HAP-1 (cell line): ENCODE measurements at regions not wholly inside any gene's neighbourhood (a gene's known extent, or its start where the extent isn't known, plus 50 kb on each side); places are given as distances from the start of the nearest gene placed in this dataset.
A peak's percentile ranks its signal among the peaks of the same experiment; 100 is the strongest.
"Not testable (repeated sequence)": the region's sequence is repeated elsewhere in the genome, so short reads cannot be mapped to it uniquely, and the experiment has no call there.

Source experiments
- DNase-seq, 2 experiments: peaks; one replicate each; pipeline ENCODE4 v3.0.0-alpha.2; 2016 to 2020; ENCODE audit warnings: low spot score in 2 of 2
- H3K27me3 ChIP-seq: fragments of 250-450 bp; sonication (Bioruptor Pico); 2 replicates; pipeline ENCODE4 v1.5.1; 2020; ENCODE audit warnings: low read depth, mild to moderate bottlenecking, moderate library complexity
- H3K36me3 ChIP-seq: fragments of 250-450 bp; sonication (Bioruptor Pico); replicated peaks from 2 replicates; pipeline ENCODE4 v1.5.1; 2020; ENCODE audit warnings: mild to moderate bottlenecking
- H3K4me1 ChIP-seq: fragments of 250-450 bp; sonication (Bioruptor Pico); 2 replicates; pipeline ENCODE4 v1.5.1; 2020; ENCODE audit warnings: mild to moderate bottlenecking
- H3K4me3 ChIP-seq: fragments of 250-450 bp; sonication (Bioruptor Pico); 2 replicates; pipeline ENCODE4 v1.5.1; 2020; ENCODE audit warnings: mild to moderate bottlenecking, moderate library complexity
- H3K9me3 ChIP-seq: fragments of 250-450 bp; sonication (Bioruptor Pico); 2 replicates; pipeline ENCODE4 v1.5.1; 2020; ENCODE audit warnings: mild to moderate bottlenecking, moderate library complexity
- in situ Hi-C: fragments of 300-500 bp; cut with MboI; formaldehyde crosslinking; loops from 3 replicates; pipeline ENCODE4 v1.14.3; 2020; ENCODE audit warnings: low sequenced_read_pairs, inconsistent platforms, mixed read lengths

DNA sequence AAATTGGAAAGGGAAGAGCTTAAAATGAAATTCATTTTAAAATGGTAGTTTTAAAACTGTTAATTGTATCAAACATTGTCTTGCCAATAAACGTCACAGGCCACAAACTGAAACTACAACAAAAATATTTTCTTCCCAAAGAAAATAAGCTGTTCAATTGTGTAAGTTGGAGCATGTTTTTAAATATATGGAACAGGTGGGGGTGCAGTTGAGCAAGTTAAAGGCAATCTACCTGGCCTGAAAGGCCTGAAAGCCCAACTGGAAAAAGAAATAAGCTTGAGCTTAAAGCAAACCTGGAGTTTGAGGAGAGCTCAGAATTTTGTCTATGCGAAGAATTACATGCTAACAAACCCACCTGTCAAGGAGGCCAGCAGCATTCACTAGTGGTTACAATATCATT is 439.5 kb downstream of the ACTL7B start:
- H3K4me1 ChIP-seq, result no peaks in the 10 kb centered on the region
- no peaks in the 10 kb centered on the region for H3K9me3 ChIP-seq
- DNase-seq, result no peak
- H3K4me3 ChIP-seq, result no peak overlapping the region
- H3K36me3 ChIP-seq, result no peaks in the 10 kb centered on the region
- in situ Hi-C loops, result no loop called here
- H3K27me3 ChIP-seq, result no peaks in the 10 kb centered on the region

DNA sequence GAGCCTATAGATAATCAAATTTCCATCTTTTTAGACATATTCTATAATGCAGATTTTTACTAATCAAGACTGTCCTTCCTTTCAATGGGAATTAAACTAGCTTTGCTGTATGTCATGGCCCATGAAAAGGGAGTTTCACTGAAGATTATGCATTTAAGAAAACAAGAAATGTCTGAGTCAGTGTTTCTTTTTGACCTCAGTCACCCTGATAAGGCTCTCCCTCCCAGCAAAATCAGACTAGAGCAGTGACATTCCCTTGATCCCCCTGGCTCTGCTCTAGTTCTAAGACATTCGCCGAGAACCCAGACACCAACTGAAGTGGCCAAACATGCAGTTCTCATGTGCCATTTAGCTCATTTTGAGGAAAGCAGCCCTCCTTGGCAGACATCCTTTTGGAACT is 442.0 kb downstream of the ACTL7B start:
- H3K4me1 ChIP-seq, result no peaks in the 10 kb centered on the region
- H3K9me3 ChIP-seq, result no peaks in the 10 kb centered on the region
- H3K4me3 ChIP-seq, result no peak overlapping the region
- H3K36me3 ChIP-seq, result no peaks in the 10 kb centered on the region
- no peaks in the 10 kb centered on the region for H3K27me3 ChIP-seq
- in situ Hi-C loops, result no loop called here
- no peak for DNase-seq

DNA sequence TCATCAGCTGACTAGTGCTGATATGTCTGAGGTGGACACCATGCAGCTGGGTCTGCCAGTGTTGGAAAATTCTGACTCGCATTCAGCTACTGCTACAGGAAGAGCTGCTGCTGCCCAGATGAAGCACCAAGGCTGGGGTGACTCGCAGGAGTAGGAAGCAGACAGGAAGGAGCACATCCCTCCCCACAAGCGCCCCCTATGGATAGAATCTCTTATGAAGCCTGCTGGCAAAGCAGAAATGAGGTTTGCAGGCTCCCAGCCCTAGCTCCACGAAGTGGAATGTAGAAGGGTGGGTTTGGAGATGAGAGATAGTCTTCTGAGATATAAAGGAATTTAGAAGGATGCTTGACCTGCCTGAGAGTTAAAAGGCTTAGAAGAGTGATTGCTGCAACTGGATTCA is 443.0 kb downstream of the ACTL7B start:
- no peaks in the 10 kb centered on the region for H3K27me3 ChIP-seq
- no peaks in the 10 kb centered on the region for H3K4me1 ChIP-seq
- no peaks in the 10 kb centered on the region for H3K36me3 ChIP-seq
- peak in 1 of 2 experiments; percentile 38 for DNase-seq
- no peaks in the 10 kb centered on the region for H3K9me3 ChIP-seq
- in situ Hi-C loops, result no loop called here
- H3K4me3 ChIP-seq, result no peak overlapping the region

DNA sequence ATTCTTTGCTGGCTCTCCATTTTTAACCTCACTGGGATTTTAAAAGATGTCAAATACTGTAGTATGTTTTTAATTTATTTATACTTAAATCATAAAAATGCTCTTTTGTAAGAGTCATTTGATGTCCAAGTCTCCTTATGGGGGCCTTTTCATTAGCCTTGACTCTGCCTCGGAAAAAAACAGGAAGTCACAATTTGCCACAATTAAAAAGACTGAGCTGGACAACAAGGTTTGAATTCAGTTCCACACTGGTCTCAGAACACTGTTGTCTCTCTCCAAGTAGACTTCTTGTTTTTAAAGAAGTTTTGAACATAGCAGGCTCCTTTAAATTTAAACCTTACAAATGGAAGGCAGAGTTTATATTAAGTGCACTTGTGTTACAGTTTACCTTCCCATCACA is 444.2 kb downstream of the ACTL7B start:
- H3K27me3 ChIP-seq, result no peaks in the 10 kb centered on the region
- H3K36me3 ChIP-seq, result no peaks in the 10 kb centered on the region
- no peak overlapping the region for H3K4me3 ChIP-seq
- H3K4me1 ChIP-seq, result no peaks in the 10 kb centered on the region
- DNase-seq, result no peak
- no peaks in the 10 kb centered on the region for H3K9me3 ChIP-seq
- in situ Hi-C loops, result no loop called here

DNA sequence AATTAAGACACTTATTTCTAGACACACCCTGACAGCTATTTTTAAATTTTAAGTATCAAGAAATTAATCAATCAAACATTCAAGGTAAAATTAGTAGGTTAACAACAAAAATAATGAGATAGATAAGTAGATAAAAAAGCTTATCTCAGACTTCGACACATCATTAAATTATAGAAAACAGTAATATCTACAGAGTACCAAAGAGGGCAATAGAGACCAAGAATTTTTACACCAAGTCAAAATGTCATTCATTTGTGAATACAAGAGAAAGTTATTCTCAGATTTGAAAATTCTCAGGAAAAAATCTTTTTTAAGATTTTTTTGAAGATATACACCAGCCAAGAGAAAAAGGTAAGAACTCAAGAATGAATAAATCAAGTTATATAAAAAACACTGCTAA is 445.6 kb downstream of the ACTL7B start:
- Histone ChIP-seq H3K4me3 (no peak overlapping the region), H3K4me1 (no peaks in the 10 kb centered on the region), H3K9me3 (no peaks in the 10 kb centered on the region), H3K36me3 (no peaks in the 10 kb centered on the region), H3K27me3 (no peaks in the 10 kb centered on the region)
- in situ Hi-C loops, result no loop called here
- no peak for DNase-seq

DNA sequence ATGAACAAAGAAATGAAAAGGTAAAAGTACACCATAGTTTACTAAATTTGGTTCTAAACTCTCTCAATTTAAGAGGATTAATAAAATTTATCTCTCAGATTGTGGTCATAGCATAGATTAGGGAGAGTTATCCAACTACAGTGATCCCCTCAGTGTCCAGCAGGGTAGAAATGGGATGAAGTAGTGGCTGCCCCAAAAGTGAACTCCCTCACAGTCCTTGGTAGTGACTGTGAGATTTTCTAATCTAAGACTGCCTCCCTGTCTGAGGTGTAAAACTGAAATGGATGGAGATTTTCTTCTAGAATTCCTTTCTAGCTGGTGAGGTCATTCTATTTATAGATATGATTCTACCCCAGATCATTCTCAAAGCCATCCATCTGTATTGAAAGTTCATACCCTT is 455.5 kb downstream of the ACTL7B start:
- no peak overlapping the region for H3K4me3 ChIP-seq
- no peaks in the 10 kb centered on the region for H3K9me3 ChIP-seq
- no peaks in the 10 kb centered on the region for H3K4me1 ChIP-seq
- H3K27me3 ChIP-seq, result 0 out of 2 replicates have a peak, but pooled peaks cover 3% of the 10 kb centered on the region
- no peaks in the 10 kb centered on the region for H3K36me3 ChIP-seq
- in situ Hi-C loops, result no loop called here
- DNase-seq, result no peak

DNA sequence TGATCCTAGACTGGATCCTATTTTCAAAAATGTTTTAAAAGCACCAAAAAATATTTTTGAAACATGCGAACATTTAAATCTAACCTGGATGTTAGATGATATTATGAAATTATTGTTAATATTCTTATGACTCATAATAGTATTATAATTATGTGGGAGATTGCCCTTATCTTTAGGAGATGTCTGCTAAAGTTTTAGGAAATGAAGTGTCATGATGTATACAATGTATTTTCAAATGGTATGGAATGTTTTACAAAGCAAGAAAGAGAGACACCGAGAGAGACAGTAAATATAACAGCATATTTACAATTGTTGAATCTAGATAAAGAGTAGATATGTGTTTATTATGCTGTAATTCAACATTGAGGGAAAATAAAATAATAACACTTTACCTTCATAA is 455.9 kb downstream of the ACTL7B start:
- Histone ChIP-seq H3K9me3 (no peaks in the 10 kb centered on the region), H3K27me3 (0 out of 2 replicates have a peak, but pooled peaks cover 3% of the 10 kb centered on the region), H3K36me3 (no peaks in the 10 kb centered on the region), H3K4me1 (no peaks in the 10 kb centered on the region), H3K4me3 (no peak overlapping the region)
- DNase-seq, result no peak
- in situ Hi-C loops, result no loop called here

DNA sequence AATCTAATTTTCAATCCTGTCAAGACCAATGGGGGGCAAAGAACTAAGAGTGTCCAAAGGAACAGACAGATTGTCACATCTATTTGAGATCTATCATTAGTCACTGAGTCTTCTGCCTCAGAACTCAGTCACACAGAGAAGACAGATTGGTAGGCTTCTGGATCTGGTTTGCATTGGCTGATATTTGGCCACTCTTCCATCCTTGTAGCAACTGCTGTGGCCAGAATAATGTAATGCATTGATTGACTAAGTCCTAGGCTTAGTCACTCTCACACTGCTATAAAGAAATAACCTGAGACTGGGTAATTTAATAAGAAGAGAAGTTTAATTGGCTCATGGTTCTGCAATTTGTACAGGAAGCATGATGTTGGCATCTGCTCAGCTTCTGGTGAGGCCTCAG is 458.5 kb downstream of the ACTL7B start:
- H3K9me3 ChIP-seq, result no peaks in the 10 kb centered on the region
- no peaks in the 10 kb centered on the region for H3K36me3 ChIP-seq
- 0 out of 2 replicates have a peak, but pooled peaks cover 3% of the 10 kb centered on the region for H3K27me3 ChIP-seq
- DNase-seq, result no peak
- no peaks in the 10 kb centered on the region for H3K4me1 ChIP-seq
- in situ Hi-C loops, result no loop called here
- no peak overlapping the region for H3K4me3 ChIP-seq

DNA sequence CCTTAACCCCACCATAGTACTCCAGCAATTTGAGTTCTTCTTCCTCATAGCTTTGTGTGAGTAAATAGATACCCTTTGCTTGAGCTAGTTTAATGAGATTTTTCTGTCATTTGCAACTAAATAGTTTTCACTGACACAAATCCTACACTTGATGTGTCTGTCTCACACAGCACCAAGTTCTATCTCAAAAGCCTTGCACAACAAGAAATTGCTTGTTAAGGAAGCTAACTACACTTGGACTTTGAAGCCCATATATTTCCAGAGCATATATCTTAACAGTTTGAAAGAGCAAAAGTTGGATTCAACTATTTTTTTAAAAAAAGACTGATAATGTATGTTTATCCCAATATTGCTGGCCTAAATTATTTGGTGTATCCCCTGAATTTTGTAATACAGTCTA is 459.2 kb downstream of the ACTL7B start:
- in situ Hi-C loops, result no loop called here
- no peaks in the 10 kb centered on the region for H3K4me1 ChIP-seq
- H3K27me3 ChIP-seq, result 0 out of 2 replicates have a peak, but pooled peaks cover 3% of the 10 kb centered on the region
- no peaks in the 10 kb centered on the region for H3K36me3 ChIP-seq
- no peak for DNase-seq
- H3K9me3 ChIP-seq, result no peaks in the 10 kb centered on the region
- H3K4me3 ChIP-seq, result no peak overlapping the region

DNA sequence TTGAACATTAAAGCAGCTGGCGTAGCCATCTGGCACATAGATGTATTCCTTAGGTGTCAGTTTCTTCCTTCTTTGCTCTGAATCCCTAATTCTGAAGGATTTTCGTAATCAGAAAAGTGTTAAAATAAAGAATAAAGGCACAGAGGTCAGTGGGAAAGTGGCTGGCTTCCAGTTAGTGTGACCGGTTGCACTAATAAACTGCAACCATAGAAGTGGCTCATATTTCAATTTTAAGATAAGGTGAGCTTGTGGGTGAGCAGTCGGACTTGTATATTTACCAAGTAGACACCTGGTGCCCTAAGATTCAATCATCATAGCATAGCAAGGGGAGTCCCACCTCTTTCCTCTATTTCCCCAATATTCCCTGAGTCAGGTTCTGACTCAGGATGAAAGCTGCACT is 459.6 kb downstream of the ACTL7B start:
- H3K4me3 ChIP-seq, result no peak overlapping the region
- in situ Hi-C loops, result no loop called here
- H3K9me3 ChIP-seq, result no peaks in the 10 kb centered on the region
- no peaks in the 10 kb centered on the region for H3K4me1 ChIP-seq
- H3K27me3 ChIP-seq, result 0 out of 2 replicates have a peak, but pooled peaks cover 3% of the 10 kb centered on the region
- no peak for DNase-seq
- H3K36me3 ChIP-seq, result no peaks in the 10 kb centered on the region

DNA sequence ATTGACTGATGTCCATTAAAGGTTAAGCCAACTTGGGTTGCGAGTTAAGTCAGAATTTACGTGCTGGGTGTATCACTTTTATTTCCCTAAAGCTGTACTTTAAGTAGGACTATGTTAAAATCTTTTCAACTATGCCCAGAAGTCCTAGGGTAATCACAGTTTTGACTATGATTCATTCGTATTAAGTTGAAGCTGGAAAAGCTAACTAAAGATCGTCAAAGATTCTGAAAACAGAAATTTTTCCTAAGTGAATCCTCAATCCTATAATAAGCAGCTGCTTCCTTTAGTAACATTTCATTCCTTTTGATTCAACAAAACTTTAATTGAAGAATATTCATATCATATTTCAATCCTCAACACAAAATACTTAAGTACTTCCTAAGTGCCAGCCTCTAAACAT is 460.4 kb downstream of the ACTL7B start:
- Histone ChIP-seq H3K36me3 (no peaks in the 10 kb centered on the region), H3K9me3 (no peaks in the 10 kb centered on the region), H3K4me3 (no peak overlapping the region), H3K27me3 (0 out of 2 replicates have a peak, but pooled peaks cover 3% of the 10 kb centered on the region), H3K4me1 (no peaks in the 10 kb centered on the region)
- DNase-seq, result no peak
- in situ Hi-C loops, result no loop called here

DNA sequence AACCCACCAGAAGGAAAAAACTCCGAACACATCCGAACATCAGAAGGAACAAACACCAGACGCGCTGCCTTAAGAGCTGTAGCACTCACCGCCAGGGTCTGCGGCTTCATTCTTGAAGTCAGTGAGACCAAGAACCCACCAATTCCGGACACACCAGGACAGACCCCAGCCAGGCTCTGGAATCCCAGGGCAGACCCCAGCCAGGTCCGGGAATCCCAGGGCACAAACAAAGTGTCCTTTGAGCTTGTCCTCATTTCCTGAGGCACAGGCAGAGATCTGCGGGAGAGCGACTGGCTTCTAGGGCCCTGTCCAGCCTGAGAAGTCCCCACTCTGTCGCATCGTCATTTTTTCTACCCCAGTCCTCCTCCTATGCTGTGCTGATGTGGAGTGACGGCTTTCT is 461.1 kb downstream of the ACTL7B start:
- Histone ChIP-seq H3K4me3 (no peak overlapping the region), H3K9me3 (no peaks in the 10 kb centered on the region), H3K36me3 (no peaks in the 10 kb centered on the region), H3K4me1 (no peaks in the 10 kb centered on the region), H3K27me3 (0 out of 2 replicates have a peak, but pooled peaks cover 3% of the 10 kb centered on the region)
- in situ Hi-C loops, result no loop called here
- DNase-seq, result no peak

DNA sequence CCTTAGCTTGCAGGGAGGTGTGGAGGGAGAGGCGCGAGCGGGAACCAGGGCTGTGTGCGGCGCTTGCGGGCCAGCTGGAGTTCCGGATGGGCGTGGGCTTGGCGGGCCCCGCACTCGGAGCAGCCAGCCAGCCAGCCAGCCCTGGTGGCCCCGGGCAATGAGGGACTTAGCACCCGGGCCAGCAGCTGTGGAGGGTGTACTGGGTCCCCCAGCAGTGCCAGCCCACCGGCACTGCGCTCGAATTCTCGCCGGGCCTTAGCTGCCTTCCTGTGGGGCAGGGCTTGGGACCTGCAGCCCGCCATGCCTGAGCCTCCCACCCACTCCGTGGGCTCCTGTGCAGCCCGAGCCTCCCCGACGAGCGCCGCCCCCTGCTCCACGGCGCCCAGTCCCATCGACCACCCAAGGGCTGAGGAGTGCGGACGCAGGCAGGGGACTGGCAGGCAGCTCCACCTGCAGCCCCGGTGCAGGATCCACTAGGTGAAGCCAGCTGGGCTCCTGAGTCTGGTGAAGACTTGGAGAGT is 462.2 kb downstream of the ACTL7B start:
- DNase-seq, in situ Hi-C loops, H3K4me3 ChIP-seq, H3K4me1 ChIP-seq, H3K27me3 ChIP-seq, H3K36me3 ChIP-seq, H3K9me3 ChIP-seq: not testable (repeated sequence)

DNA sequence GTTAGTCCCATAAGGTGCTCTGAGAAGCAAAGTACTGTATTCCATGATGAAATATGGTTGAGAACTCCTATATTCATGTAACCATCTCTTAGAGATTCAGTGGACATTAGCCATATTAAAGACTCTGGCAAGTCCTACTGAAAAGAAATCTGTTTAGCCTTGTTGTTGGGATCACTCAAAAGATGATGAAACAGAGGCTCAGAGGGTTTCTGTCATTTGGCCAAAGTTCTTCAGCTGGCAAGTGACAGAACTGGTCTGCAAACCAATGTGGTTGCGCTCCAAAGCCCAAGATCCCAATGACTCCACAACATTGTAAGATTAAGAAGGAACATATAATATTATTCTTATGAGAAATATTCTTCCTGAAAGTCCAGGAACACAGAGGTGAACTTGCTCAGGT is 462.9 kb downstream of the ACTL7B start:
- H3K36me3 ChIP-seq, result no peaks in the 10 kb centered on the region
- in situ Hi-C loops, result no loop called here
- no peak overlapping the region for H3K4me3 ChIP-seq
- no peaks in the 10 kb centered on the region for H3K27me3 ChIP-seq
- DNase-seq, result no peak
- H3K4me1 ChIP-seq, result no peaks in the 10 kb centered on the region
- H3K9me3 ChIP-seq, result no peaks in the 10 kb centered on the region

DNA sequence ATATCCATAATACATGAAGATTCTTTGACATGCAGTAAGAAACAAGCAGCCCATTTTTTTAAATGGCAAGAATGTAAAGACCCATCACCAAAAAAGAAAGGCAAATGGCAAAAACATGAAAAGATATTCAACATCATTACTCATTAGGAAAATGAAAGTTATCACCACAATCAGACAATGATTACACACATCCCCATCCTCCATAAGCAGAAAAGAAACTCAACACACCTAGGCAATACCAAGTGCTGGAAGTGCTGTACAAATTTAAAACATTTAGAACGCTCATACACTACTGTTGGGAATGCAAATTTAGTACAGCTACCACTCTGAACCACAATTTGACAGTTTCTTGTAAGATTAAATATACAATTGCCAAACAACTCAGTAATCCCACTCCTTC is 466.7 kb downstream of the ACTL7B start:
- no peaks in the 10 kb centered on the region for H3K9me3 ChIP-seq
- in situ Hi-C loops, result no loop called here
- DNase-seq, result no peak
- H3K27me3 ChIP-seq, result no peaks in the 10 kb centered on the region
- no peaks in the 10 kb centered on the region for H3K36me3 ChIP-seq
- no peak overlapping the region for H3K4me3 ChIP-seq
- no peaks in the 10 kb centered on the region for H3K4me1 ChIP-seq
